ENCODE measurements at regions not wholly inside any gene's neighbourhood (a gene's known extent, or its start where the extent isn't known, plus 50 kb on each side); places are given as distances from the start of the nearest gene placed in this dataset.

DNA sequence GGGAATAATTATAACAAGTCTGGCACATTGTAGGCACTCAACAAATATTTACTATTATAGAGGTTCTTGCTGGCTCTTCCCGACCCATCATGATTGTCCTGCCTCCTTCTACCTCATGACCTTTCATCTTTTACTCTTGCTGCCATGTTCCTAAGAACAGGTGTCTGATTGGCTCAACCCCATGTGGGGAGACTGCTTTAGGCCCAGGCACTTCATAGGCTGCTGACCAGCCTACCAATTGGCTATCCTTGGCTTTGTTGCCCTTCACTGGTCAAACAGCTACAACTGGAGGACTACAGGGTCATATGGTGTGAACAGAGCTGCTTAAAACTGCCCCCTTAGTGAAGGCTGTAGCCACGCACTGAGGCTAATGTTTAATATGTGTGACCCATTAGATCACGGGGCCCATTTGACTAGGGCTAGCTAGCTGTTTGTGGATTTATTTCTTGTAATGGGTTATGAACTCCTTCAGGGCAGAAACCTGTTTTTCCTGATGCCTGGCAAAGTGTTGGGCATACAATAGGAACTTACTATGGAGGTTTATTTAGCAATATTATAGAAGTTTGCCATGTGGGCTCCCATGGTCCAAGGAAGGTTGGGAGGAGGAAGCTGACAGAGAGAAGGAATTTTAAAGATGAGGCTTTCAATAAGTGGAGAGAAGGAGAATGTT lies 239.9 kb upstream of the TBC1D5 start:
- intact Hi-C loops (cut with DNase I; ENCODE audit: low total_unique reads) (no loop called here), in situ Hi-C loops (cut with MboI; ENCODE audit: low sequenced_read_pairs in 4 of 4) (no loop called here)
- no peak for ATAC-seq
- no peaks in the 10 kb centered on the region for H3K27me3 ChIP-seq
- H3K36me3 ChIP-seq, result no peaks in the 10 kb centered on the region
- H3K4me1 ChIP-seq, result no peaks in the 10 kb centered on the region
- TF ChIP-seq CTCF (IDR thresholded peaks at IDR 0.05 in 4 of 5, conservative IDR thresholded peaks at IDR 0.05 in 1 of 5) (no peak), POLR2A (IDR thresholded peaks at IDR 0.05) (no peak)
- no peak for DNase-seq
- no peak overlapping the region for H3K4me3 ChIP-seq
- H3K27ac ChIP-seq, result no peak overlapping the region
- no peaks in the 10 kb centered on the region for H3K9me3 ChIP-seq

- DNase-seq (no peak), ATAC-seq (no peak)
- H3K36me3 ChIP-seq, result no peaks in the 10 kb centered on the region
- intact Hi-C loops (cut with DNase I; ENCODE audit: low total_unique reads), result no loop called here
- in situ Hi-C loops (cut with MboI; ENCODE audit: low sequenced_read_pairs in 4 of 4), result no loop called here
- no peak for TF ChIP-seq CTCF (IDR thresholded peaks at IDR 0.05 in 4 of 5, conservative IDR thresholded peaks at IDR 0.05 in 1 of 5)
- H3K27ac ChIP-seq, result no peak overlapping the region
- no peaks in the 10 kb centered on the region for H3K9me3 ChIP-seq
- H3K4me3 ChIP-seq, result no peak overlapping the region
- H3K4me1 ChIP-seq, result no peaks in the 10 kb centered on the region
- no peaks in the 10 kb centered on the region for H3K27me3 ChIP-seq
These were observed 238.4 kb upstream of the TBC1D5 start for GRCh38 chr3:17980863-17981262.

DNA sequence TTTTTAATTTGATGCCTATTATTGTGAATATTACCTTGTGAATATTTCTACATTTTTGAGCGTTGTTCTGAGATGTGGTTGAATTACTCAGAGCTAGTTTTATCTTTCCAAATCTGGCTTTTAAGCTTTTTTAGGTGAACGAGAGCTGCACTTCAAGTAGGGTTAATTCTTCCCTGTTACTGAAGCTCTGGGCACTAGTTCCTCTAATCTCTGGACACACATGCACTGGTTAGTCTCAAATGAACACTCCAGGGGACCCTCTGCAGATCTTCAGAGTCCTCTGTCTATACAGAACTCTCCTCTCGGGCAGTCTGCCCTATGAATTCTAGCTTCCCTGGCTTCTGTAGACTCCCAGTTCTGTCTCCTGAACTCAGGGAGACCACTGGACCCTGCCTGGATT lies 237.5 kb upstream of the TBC1D5 start:
- Histone ChIP-seq H3K4me3 (no peak overlapping the region), H3K36me3 (no peaks in the 10 kb centered on the region), H3K4me1 (no peaks in the 10 kb centered on the region), H3K9me3 (no peaks in the 10 kb centered on the region), H3K27me3 (no peaks in the 10 kb centered on the region), H3K27ac (no peak overlapping the region)
- intact Hi-C loops (cut with DNase I; ENCODE audit: low total_unique reads) (no loop called here), in situ Hi-C loops (cut with MboI; ENCODE audit: low sequenced_read_pairs in 4 of 4) (no loop called here)
- ATAC-seq (no peak), DNase-seq (no peak)
- TF ChIP-seq CTCF (IDR thresholded peaks at IDR 0.05 in 4 of 5, conservative IDR thresholded peaks at IDR 0.05 in 1 of 5) (no peak), POLR2A (IDR thresholded peaks at IDR 0.05) (no peak)

DNA sequence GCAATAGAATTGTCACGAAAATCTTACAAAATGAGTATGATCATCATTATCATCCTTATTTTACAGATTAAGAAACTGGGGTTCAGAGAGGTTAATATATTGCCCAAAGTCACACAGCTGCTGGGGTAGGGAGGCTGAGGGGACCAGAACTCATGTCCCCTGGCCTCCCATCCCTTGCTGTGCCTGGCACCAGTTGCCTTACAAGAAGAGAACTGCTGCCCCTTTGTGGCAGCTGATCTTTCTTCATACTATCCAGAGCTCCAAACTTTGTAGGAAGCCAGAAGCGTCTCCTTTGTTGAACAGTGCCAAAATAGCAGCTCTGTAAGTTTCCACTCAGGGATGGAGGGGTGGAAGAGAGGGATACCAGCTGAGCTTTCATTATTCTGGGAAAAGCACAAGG lies 236.8 kb upstream of the TBC1D5 start:
- in situ Hi-C loops (cut with MboI; ENCODE audit: low sequenced_read_pairs in 4 of 4), result no loop called here

More for the DNA sequence above, 236.8 kb upstream of the TBC1D5 start:
- ATAC-seq (no peak), DNase-seq (no peak)
- H3K27me3 ChIP-seq, result no peaks in the 10 kb centered on the region
- no peak overlapping the region for H3K27ac ChIP-seq
- intact Hi-C loops (cut with DNase I; ENCODE audit: low total_unique reads), result no loop called here
- H3K9me3 ChIP-seq, result no peaks in the 10 kb centered on the region
- H3K4me1 ChIP-seq, result no peaks in the 10 kb centered on the region
- H3K4me3 ChIP-seq, result no peak overlapping the region
- TF ChIP-seq POLR2A (IDR thresholded peaks at IDR 0.05) (no peak), CTCF (IDR thresholded peaks at IDR 0.05 in 4 of 5, conservative IDR thresholded peaks at IDR 0.05 in 1 of 5) (no peak)
- H3K36me3 ChIP-seq, result no peaks in the 10 kb centered on the region
